CD4-positive, alpha-beta T cell treated with Interleukin-15 for 1 hour (primary cell): ENCODE measurements at regions not wholly inside any gene's neighbourhood (a gene's known extent, or its start where the extent isn't known, plus 50 kb on each side); places are given as distances from the start of the nearest gene placed in this dataset.

Source experiments
- DNase-seq: peaks from one replicate; pipeline ENCODE4 v3.0.0-alpha.2; 2020

- DNase-seq: no peak
Observed at GRCh38 chr18:39441648-39442047, 1876.0 kb upstream of the CELF4 start.

GRCh38 chr18:39435996-39436395 is 1870.4 kb upstream of the CELF4 start:
- no peak for DNase-seq

GRCh38 chr18:39435209-39435608 is 1869.6 kb upstream of the CELF4 start:
- DNase-seq: no peak

GRCh38 chr18:39434223-39434920 is 1868.8 kb upstream of the CELF4 start:
- DNase-seq: no peak

- no peak for DNase-seq
Observed at GRCh38 chr18:39425172-39425850, 1859.7 kb upstream of the CELF4 start.

- no peak for DNase-seq
Observed at GRCh38 chr18:39424261-39424660, 1858.7 kb upstream of the CELF4 start.

- no peak for DNase-seq
Observed at GRCh38 chr18:39421276-39421675, 1855.7 kb upstream of the CELF4 start.

GRCh38 chr18:39419315-39419714 is 1853.7 kb upstream of the CELF4 start:
- DNase-seq: no peak

GRCh38 chr18:39415471-39415870 is 1849.9 kb upstream of the CELF4 start:
- DNase-seq: no peak

GRCh38 chr18:39414009-39414700 is 1848.6 kb upstream of the CELF4 start:
- no peak for DNase-seq

- no peak for DNase-seq
Observed at GRCh38 chr18:39406941-39407340, 1841.3 kb upstream of the CELF4 start.

GRCh38 chr18:39403121-39403520 is 1837.5 kb upstream of the CELF4 start:
- DNase-seq: no peak

GRCh38 chr18:39399662-39400061 is 1834.1 kb upstream of the CELF4 start:
- no peak for DNase-seq

GRCh38 chr18:39396168-39396567 is 1830.6 kb upstream of the CELF4 start:
- DNase-seq: no peak

GRCh38 chr18:39389800-39390379 is 1824.3 kb upstream of the CELF4 start:
- DNase-seq: no peak

- no peak for DNase-seq
Observed at GRCh38 chr18:39380866-39381265, 1815.3 kb upstream of the CELF4 start.

GRCh38 chr18:39380186-39380725 is 1814.7 kb upstream of the CELF4 start:
- no peak for DNase-seq

GRCh38 chr18:39375066-39375465 is 1809.5 kb upstream of the CELF4 start:
- DNase-seq: no peak

- DNase-seq: no peak
Observed at GRCh38 chr18:39371996-39372395, 1806.4 kb upstream of the CELF4 start.

GRCh38 chr18:39366656-39367055 is 1801.1 kb upstream of the CELF4 start:
- DNase-seq: no peak

GRCh38 chr18:39365836-39366485 is 1800.4 kb upstream of the CELF4 start:
- DNase-seq: no peak

GRCh38 chr18:39360072-39360471 is 1794.5 kb upstream of the CELF4 start:
- no peak for DNase-seq

- no peak for DNase-seq
Observed at GRCh38 chr18:39359636-39360035, 1794.0 kb upstream of the CELF4 start.
